MCF 10A (cell line): ENCODE measurements at regions not wholly inside any gene's neighbourhood (a gene's known extent, or its start where the extent isn't known, plus 50 kb on each side); places are given as distances from the start of the nearest gene placed in this dataset.

Experiments used
- BruUV-seq: library from RNA; stranded (reverse); fragments of 400-500 nt; replicated peaks from 2 replicates; lab custom pipeline; 2021; lab: Mats Ljungman, UMichigan
- CTCF ChIA-PET: fragments of 300-600 bp; sonication (Branson Sonifier 250); formaldehyde crosslinking; extraction: SDS; loops from one replicate; lab custom pipeline; 2021; ENCODE audit warnings: antibody characterized with exemption, inconsistent platforms; lab: Yijun Ruan, JAX
- POLR2A ChIA-PET: fragments of 300-600, 350-650 bp; sonication (Branson Sonifier 250); formaldehyde crosslinking; extraction: SDS; loops from one replicate; lab custom pipeline; 2020; ENCODE audit warnings: antibody characterized with exemption, inconsistent platforms; lab: Yijun Ruan, JAX
- DNase-seq: peaks from one replicate; pipeline ENCODE4 v3.0.0-alpha.2; 2018; ENCODE audit not compliant: unreplicated experiment
- H3K27ac Mint-ChIP-seq: one replicate; pipeline ENCODE4 v1.8.0; 2022; ENCODE audit warnings: mild to moderate bottlenecking, low read depth, mixed read lengths; ENCODE audit not compliant: unreplicated experiment
- H3K27me3 Mint-ChIP-seq: one replicate; pipeline ENCODE4 v1.8.0; 2022; ENCODE audit warnings: mixed read lengths; ENCODE audit not compliant: insufficient read depth, unreplicated experiment
- H3K36me3 Mint-ChIP-seq: one replicate; pipeline ENCODE4 v1.8.0; 2022; ENCODE audit warnings: mild to moderate bottlenecking, moderate library complexity, mixed read lengths; ENCODE audit not compliant: insufficient read depth, unreplicated experiment
- H3K4me1 Mint-ChIP-seq: one replicate; pipeline ENCODE4 v1.8.0; 2022; ENCODE audit warnings: mixed read lengths; ENCODE audit not compliant: insufficient read depth, unreplicated experiment
- H3K4me3 Mint-ChIP-seq: one replicate; pipeline ENCODE4 v1.8.0; 2022; ENCODE audit warnings: mild to moderate bottlenecking, moderate library complexity, mixed read lengths; ENCODE audit not compliant: unreplicated experiment
- H3K9me3 Mint-ChIP-seq: one replicate; pipeline ENCODE4 v1.8.0; 2022; ENCODE audit warnings: mixed read lengths; ENCODE audit not compliant: unreplicated experiment
- CTCF ChIP-seq: fragments of 200-600 bp; IDR thresholded peaks from one replicate; pipeline ENCODE4 v1.8.0; 2022; ENCODE audit warnings: antibody characterized with exemption, mild to moderate bottlenecking; ENCODE audit not compliant: unreplicated experiment
- intact Hi-C: fragments of 100-400 bp; cut with micrococcal nuclease; formaldehyde crosslinking; loops from 2 replicates; pipeline ENCODE4 v1.14.1; 2022

GRCh38 chr9:12920437-12920836, 145.6 kb downstream of the LURAP1L start:
- intact Hi-C loops = no loop called here
- no TSS peak for BruUV-seq
- ChIA-PET POLR2A (no interaction called here), CTCF (interaction anchor here (0.6 kb wide), 1 partner anchor 8 kb away, joined by 3 read pairs; no protein-coding TSS in a partner anchor)
- Mint-ChIP-seq H3K9me3 (no peaks in the 10 kb centered on the region), H3K27me3 (no peaks in the 10 kb centered on the region), H3K27ac (no peak overlapping the region), H3K4me3 (no peak overlapping the region), H3K4me1 (peaks cover 44% of the 10 kb centered on the region), H3K36me3 (no peaks in the 10 kb centered on the region)
- TF ChIP-seq CTCF = no peak
- no peak for DNase-seq

- Mint-ChIP-seq H3K27ac (peak overlapping the region; percentile 37), H3K4me3 (no peak overlapping the region), H3K4me1 (peaks cover 47% of the 10 kb centered on the region), H3K36me3 (no peaks in the 10 kb centered on the region), H3K9me3 (no peaks in the 10 kb centered on the region), H3K27me3 (no peaks in the 10 kb centered on the region)
- BruUV-seq = no TSS peak
- intact Hi-C loops = no loop called here
- POLR2A ChIA-PET = no interaction called here
- TF ChIP-seq CTCF = no peak
- CTCF ChIA-PET = interaction anchor here (0.6 to 1.2 kb wide), 4 partner anchors 8 to 183 kb away, joined by 3 to 5 read pairs (median 3); no protein-coding TSS in a partner anchor
- DNase-seq = no peak
Observed at GRCh38 chr9:12921621-12922020, 146.8 kb downstream of the LURAP1L start.

GRCh38 chr9:12922224-12922866, 147.5 kb downstream of the LURAP1L start:
- no peaks in the 10 kb centered on the region for H3K9me3 Mint-ChIP-seq
- peak overlapping the region; percentile 88 for H3K27ac Mint-ChIP-seq
- intact Hi-C loops = no loop called here
- H3K36me3 Mint-ChIP-seq = no peaks in the 10 kb centered on the region
- POLR2A ChIA-PET = no interaction called here
- H3K4me3 Mint-ChIP-seq = no peak overlapping the region
- H3K27me3 Mint-ChIP-seq = no peaks in the 10 kb centered on the region
- H3K4me1 Mint-ChIP-seq = peaks cover 41% of the 10 kb centered on the region
- no TSS peak for BruUV-seq
- DNase-seq = no peak
- CTCF ChIA-PET = interaction anchor here (0.6 to 1.2 kb wide), 4 partner anchors 9 to 182 kb away, joined by 3 to 5 read pairs (median 3); no protein-coding TSS in a partner anchor
- no peak for TF ChIP-seq CTCF

GRCh38 chr9:12923468-12924009, 148.7 kb downstream of the LURAP1L start:
- CTCF ChIA-PET = interaction anchor here (0.6 to 0.9 kb wide), 6 partner anchors 10 to 476 kb away, joined by 3 to 7 read pairs (median 4); no protein-coding TSS in a partner anchor
- BruUV-seq = no TSS peak
- no peaks in the 10 kb centered on the region for H3K36me3 Mint-ChIP-seq
- TF ChIP-seq CTCF = no peak
- intact Hi-C loops = no loop called here
- H3K9me3 Mint-ChIP-seq = no peaks in the 10 kb centered on the region
- POLR2A ChIA-PET = interaction anchor here (0.6 kb wide), 1 partner anchor 728 kb away, joined by 4 read pairs; no protein-coding TSS in a partner anchor
- no peak overlapping the region for H3K4me3 Mint-ChIP-seq
- peaks cover 41% of the 10 kb centered on the region for H3K4me1 Mint-ChIP-seq
- H3K27ac Mint-ChIP-seq = peak overlapping the region; percentile 88
- no peaks in the 10 kb centered on the region for H3K27me3 Mint-ChIP-seq
- peak; percentile 67 for DNase-seq
